Activated CD4-positive, alpha-beta T cell treated with anti-CD3 and anti-CD28 coated beads for 36 hours (primary cell): ENCODE measurements at regions not wholly inside any gene's neighbourhood (a gene's known extent, or its start where the extent isn't known, plus 50 kb on each side); places are given as distances from the start of the nearest gene placed in this dataset.

Experiments
- ATAC-seq: fragments of 200-7000 bp; cut with Tn5 transposase; one replicate; pipeline ENCODE4 v1.10.0; 2021; ENCODE audit warnings: mild to moderate bottlenecking, moderate library complexity
- CTCF ChIA-PET: fragments of 350-600 bp; sonication (Branson Sonifier 250); formaldehyde crosslinking; loops from one replicate; lab custom pipeline; 2021; ENCODE audit warnings: antibody characterized with exemption; lab: Charles Lee
- POLR2A ChIA-PET: fragments of 350-600 bp; sonication (Branson Sonifier 250); formaldehyde crosslinking; loops from one replicate; lab custom pipeline; 2021; ENCODE audit warnings: antibody characterized with exemption, inconsistent platforms; lab: Charles Lee
- DNase-seq: peaks from one replicate; pipeline ENCODE4 v3.0.0-alpha.2; 2020
- H3K27ac Mint-ChIP-seq: one replicate; pipeline ENCODE4 v1.8.0; 2021; ENCODE audit warnings: mixed read lengths
- H3K27me3 Mint-ChIP-seq: one replicate; pipeline ENCODE4 v1.8.0; 2021; ENCODE audit warnings: mixed read lengths
- H3K36me3 Mint-ChIP-seq: one replicate; pipeline ENCODE4 v1.8.0; 2021; ENCODE audit warnings: low read depth, mixed read lengths
- H3K4me1 Mint-ChIP-seq: one replicate; pipeline ENCODE4 v1.8.0; 2021; ENCODE audit warnings: mixed read lengths
- H3K4me3 Mint-ChIP-seq: one replicate; pipeline ENCODE4 v1.8.0; 2021; ENCODE audit warnings: mild to moderate bottlenecking, moderate library complexity, mixed read lengths
- H3K9me3 Mint-ChIP-seq: one replicate; pipeline ENCODE4 v1.8.0; 2021; ENCODE audit warnings: low read depth, mixed read lengths
- intact Hi-C, 2 experiments: fragments of 100-400 bp; cut with DNase I in 1 of 2; cut with micrococcal nuclease in 1 of 2; formaldehyde crosslinking; loops; one replicate each; pipeline versions ENCODE4 v1.14.2 to v1.15.1; 2022 to 2024; cut with DNase I, micrococcal nuclease

DNA sequence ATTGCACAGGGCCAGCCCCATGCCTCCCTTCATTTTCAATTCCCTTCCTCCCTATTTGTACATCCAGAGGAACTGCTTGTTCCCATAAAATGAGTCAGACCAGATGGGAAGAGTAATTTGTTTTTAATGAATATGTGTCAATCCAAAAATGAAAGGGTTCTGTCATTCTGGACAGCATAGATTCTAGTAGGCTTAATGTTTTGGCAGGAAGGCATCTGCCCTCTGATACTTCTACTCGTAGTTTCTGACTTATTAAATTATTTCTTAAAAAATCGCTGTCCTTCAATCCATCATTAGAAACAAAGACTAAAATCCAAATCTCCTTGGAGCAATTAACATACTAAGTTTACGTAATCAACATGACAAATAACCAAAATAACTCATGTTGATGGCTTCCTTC lies 665.5 kb downstream of the TENT5A start:
- no peak for DNase-seq
- POLR2A ChIA-PET: no interaction called here
- Mint-ChIP-seq H3K9me3 (no peaks in the 10 kb centered on the region), H3K27me3 (no peaks in the 10 kb centered on the region), H3K4me1 (no peaks in the 10 kb centered on the region), H3K36me3 (no peaks in the 10 kb centered on the region), H3K4me3 (no peak overlapping the region), H3K27ac (no peak overlapping the region)
- no peak for ATAC-seq
- intact Hi-C loops: no loop called here
- CTCF ChIA-PET: no interaction called here

DNA sequence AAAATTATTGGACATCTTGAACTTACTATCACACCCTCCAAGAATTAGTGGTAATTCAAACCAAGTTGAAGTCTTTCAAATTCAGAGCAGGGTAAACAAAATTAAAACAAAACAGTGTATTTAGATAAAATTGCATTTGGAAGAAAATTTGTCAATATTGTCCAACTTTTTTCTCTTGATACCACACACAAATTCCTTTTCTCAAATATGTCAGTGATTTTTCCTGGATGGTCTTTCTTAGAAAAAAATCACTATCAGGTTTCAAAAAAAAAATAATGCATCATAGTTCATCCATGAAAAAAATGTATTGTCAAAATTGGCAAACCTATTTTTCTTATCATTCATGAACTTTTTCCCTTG lies 667.1 kb downstream of the TENT5A start:
- ATAC-seq: no peak
- Mint-ChIP-seq H3K27ac (no peak overlapping the region), H3K9me3 (no peaks in the 10 kb centered on the region), H3K36me3 (no peaks in the 10 kb centered on the region), H3K4me3 (no peak overlapping the region), H3K4me1 (no peaks in the 10 kb centered on the region), H3K27me3 (no peaks in the 10 kb centered on the region)
- intact Hi-C loops: no loop called here
- POLR2A ChIA-PET: no interaction called here
- CTCF ChIA-PET: no interaction called here
- no peak for DNase-seq

DNA sequence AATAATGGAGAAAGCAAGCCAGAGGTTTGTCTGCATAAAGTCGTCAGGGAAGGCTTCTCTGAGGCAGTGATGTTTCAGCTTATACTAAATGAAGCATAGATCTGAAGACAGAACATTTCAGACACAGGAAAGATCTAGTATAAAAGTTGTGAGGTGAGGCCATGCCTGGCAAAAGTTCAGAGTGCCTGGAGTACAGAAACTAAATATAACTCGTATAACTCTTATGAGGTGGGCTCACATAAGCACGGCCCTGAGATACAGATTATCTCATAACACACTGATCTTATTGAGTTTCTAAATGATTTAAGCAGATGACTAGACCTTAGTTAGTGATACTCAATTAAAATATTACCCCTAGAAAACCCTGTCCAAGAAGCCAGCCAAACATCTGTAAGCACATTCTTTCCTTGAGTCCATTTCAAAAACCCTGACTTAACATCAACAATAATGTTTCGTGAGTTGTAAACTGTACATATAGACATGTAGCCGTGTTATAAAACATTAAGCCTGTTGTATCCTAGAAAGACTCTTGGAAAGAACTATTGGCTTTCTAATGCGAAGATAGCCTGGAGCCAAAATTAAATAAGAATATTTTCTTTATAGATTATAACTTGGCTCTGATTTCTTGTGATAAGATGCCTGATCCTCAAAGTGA lies 667.6 kb downstream of the TENT5A start:
- DNase-seq: no peak
- Mint-ChIP-seq H3K4me3 (no peak overlapping the region), H3K9me3 (no peaks in the 10 kb centered on the region), H3K27ac (no peak overlapping the region), H3K4me1 (no peaks in the 10 kb centered on the region), H3K36me3 (no peaks in the 10 kb centered on the region), H3K27me3 (no peaks in the 10 kb centered on the region)
- no peak for ATAC-seq
- POLR2A ChIA-PET: no interaction called here
- intact Hi-C loops: no loop called here
- CTCF ChIA-PET: no interaction called here

DNA sequence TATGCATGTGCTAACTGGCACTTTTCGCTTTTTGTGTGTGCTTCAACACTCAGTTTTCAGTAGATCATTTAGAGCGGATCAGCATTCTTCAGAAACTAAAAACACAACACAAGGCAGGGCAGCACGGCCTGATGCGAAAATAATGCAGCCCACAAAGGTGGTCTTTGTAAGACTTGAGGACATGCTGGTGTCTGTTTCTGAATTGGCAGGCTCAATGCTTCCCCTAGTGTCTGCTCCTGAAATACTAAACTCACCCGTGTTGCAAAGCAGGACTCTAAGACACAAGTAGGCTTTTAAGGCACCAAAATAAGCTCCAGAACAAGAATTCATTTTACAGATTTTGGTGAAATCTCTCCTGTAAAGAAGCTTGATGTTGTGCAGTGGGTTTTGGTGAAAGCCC lies 676.5 kb downstream of the TENT5A start:
- Mint-ChIP-seq H3K9me3 (peaks cover 5% of the 10 kb centered on the region), H3K27ac (no peak overlapping the region), H3K4me3 (no peak overlapping the region), H3K36me3 (no peaks in the 10 kb centered on the region), H3K27me3 (no peaks in the 10 kb centered on the region), H3K4me1 (no peaks in the 10 kb centered on the region)
- ATAC-seq: no peak
- ChIA-PET POLR2A (no interaction called here), CTCF (interaction anchor here (1.1 to 1.3 kb wide), 2 partner anchors 15 to 30 kb away, joined by 3 read pairs; no protein-coding TSS in a partner anchor)
- intact Hi-C loops: no loop called here
- no peak for DNase-seq

DNA sequence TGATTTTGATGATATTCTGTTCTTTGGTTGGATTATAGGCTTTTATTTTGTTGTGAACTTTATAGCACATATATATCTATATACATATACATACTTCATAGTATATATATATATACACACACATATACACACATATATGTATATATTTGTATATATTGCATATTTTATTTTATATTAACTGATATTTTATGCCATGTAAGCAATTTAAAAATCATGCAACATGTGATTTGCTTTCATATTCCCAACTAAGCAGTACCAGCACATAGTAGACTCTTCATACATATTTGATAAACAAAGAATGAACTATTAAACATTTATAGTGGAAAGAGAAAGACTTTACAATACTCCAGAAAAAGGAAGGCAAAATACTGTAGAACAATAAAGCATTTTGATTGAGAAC lies 679.2 kb downstream of the TENT5A start:
- DNase-seq: no peak
- H3K4me1 Mint-ChIP-seq: no peaks in the 10 kb centered on the region
- H3K27me3 Mint-ChIP-seq: no peaks in the 10 kb centered on the region
- intact Hi-C loops: no loop called here
- H3K9me3 Mint-ChIP-seq: peaks cover 6% of the 10 kb centered on the region
- POLR2A ChIA-PET: no interaction called here
- ATAC-seq: no peak
- H3K4me3 Mint-ChIP-seq: no peak overlapping the region
- no peak overlapping the region for H3K27ac Mint-ChIP-seq
- H3K36me3 Mint-ChIP-seq: no peaks in the 10 kb centered on the region
- CTCF ChIA-PET: no interaction called here

DNA sequence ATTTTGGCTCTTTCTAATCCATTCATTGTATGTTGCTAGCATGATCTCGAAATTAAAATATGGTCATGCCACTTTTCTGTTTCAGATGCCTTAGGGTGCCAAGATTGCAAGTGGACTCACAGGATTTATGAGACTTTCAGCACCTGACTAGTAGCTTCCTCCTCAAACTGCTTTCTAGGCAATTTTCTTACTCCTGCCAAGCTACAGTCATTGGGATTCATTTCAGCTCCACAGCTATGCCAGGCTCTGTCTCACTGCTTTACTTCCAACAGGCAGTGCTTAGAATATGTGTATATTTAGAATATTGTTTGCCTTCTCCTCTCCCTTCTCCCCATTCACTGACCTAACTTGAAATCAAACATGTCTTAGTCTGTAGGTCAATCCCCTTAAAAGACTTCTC lies 681.4 kb downstream of the TENT5A start:
- DNase-seq: no peak
- POLR2A ChIA-PET: no interaction called here
- Mint-ChIP-seq H3K4me3 (no peak overlapping the region), H3K27me3 (no peaks in the 10 kb centered on the region), H3K27ac (no peak overlapping the region), H3K4me1 (no peaks in the 10 kb centered on the region), H3K9me3 (peaks cover 6% of the 10 kb centered on the region), H3K36me3 (no peaks in the 10 kb centered on the region)
- ATAC-seq: no peak
- intact Hi-C loops: no loop called here
- CTCF ChIA-PET: no interaction called here

DNA sequence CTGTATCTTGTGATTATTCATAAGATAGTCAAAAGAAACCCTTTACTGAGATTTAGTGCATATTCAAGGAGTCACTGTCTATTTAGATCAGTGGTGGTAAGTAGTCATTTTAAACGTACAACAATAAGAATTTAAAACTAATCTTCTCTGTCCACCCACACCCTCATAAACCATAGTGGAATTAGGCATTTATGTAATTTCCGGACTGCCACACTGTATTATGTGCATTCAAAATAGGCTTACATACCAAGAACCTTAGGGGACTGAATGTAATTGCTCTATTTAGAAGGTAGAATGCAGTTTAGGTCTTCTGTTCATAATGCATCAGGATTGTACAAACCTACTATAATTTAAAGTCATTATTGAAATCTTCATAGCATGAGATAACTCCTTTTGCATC lies 685.4 kb downstream of the TENT5A start:
- no peak overlapping the region for H3K27ac Mint-ChIP-seq
- H3K27me3 Mint-ChIP-seq: no peaks in the 10 kb centered on the region
- no peaks in the 10 kb centered on the region for H3K36me3 Mint-ChIP-seq
- no peak for ATAC-seq
- ChIA-PET CTCF (no interaction called here), POLR2A (no interaction called here)
- peaks cover 2% of the 10 kb centered on the region for H3K9me3 Mint-ChIP-seq
- DNase-seq: no peak
- no peak overlapping the region for H3K4me3 Mint-ChIP-seq
- no peaks in the 10 kb centered on the region for H3K4me1 Mint-ChIP-seq
- intact Hi-C loops: no loop called here

DNA sequence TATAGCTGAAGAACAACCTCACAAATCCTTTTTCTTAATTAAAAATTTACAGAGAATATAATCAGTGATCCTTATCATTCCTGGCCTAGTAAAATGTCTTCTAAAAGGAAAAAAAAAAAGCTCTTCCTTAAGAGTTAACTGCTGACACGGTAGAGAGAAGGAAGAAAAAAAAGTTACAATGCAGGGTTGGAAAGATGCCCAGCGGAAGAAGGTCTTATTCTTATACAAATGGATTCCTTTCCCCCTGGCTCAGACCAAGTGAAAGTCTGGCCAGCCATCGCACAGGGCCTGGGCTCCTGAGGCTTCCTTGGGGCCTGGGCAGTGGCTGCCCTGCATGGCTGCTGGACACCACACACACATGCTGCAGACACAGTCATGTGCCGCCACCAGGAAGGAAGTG lies 688.6 kb downstream of the TENT5A start:
- ATAC-seq (no peak), DNase-seq (no peak)
- H3K27me3 Mint-ChIP-seq: no peaks in the 10 kb centered on the region
- H3K9me3 Mint-ChIP-seq: no peaks in the 10 kb centered on the region
- H3K4me1 Mint-ChIP-seq: no peaks in the 10 kb centered on the region
- H3K4me3 Mint-ChIP-seq: no peak overlapping the region
- H3K27ac Mint-ChIP-seq: no peak overlapping the region
- ChIA-PET CTCF (no interaction called here), POLR2A (no interaction called here)
- H3K36me3 Mint-ChIP-seq: no peaks in the 10 kb centered on the region
- intact Hi-C loops: no loop called here

DNA sequence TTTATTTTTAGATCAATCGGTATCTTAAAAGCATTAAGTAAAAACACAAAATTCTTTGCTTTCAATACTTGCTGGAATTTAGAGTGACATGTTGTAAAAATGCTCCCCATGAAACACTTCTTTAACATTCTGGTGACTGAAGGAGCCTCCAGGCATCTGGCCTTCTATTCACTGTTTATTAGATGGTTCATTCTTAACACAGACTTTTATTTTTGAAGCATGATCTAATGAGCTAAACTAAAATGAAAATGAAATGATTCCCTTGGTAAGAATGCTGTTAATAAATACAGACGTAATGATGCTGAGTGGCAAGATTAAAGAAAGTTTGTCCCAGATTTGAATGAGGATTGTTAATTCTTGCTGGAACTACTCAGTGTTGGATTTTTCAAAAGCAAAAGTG lies 698.4 kb downstream of the TENT5A start:
- DNase-seq: no peak
- ATAC-seq: no peak
- ChIA-PET POLR2A (no interaction called here), CTCF (no interaction called here)
- H3K4me3 Mint-ChIP-seq: no peak overlapping the region
- no peaks in the 10 kb centered on the region for H3K36me3 Mint-ChIP-seq
- H3K4me1 Mint-ChIP-seq: no peaks in the 10 kb centered on the region
- H3K27me3 Mint-ChIP-seq: no peaks in the 10 kb centered on the region
- no peaks in the 10 kb centered on the region for H3K9me3 Mint-ChIP-seq
- intact Hi-C loops: no loop called here
- H3K27ac Mint-ChIP-seq: no peak overlapping the region

DNA sequence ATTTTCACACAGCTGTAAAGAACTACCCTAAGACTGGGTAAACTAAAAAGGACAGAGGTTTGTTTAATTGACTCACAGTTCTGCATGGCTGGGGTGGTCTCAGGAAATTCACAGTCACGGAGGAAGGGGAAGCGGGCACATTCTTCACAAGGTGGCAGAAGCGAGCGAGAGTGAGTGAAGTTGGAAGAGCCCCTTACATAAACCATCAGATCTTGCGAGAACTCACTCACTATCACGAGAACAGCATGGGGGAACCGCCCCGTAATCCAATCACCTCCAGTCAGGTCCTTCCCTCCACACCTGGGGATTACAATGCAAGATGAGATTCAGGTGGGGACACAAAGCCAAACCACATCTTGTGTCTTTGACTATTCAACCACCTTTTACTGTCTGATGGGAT lies 700.5 kb downstream of the TENT5A start:
- Mint-ChIP-seq H3K27me3 (no peaks in the 10 kb centered on the region), H3K27ac (no peak overlapping the region), H3K9me3 (no peaks in the 10 kb centered on the region), H3K4me1 (no peaks in the 10 kb centered on the region), H3K36me3 (no peaks in the 10 kb centered on the region), H3K4me3 (no peak overlapping the region)
- no peak for DNase-seq
- ATAC-seq: no peak
- CTCF ChIA-PET: no interaction called here
- intact Hi-C loops: no loop called here
- POLR2A ChIA-PET: no interaction called here

DNA sequence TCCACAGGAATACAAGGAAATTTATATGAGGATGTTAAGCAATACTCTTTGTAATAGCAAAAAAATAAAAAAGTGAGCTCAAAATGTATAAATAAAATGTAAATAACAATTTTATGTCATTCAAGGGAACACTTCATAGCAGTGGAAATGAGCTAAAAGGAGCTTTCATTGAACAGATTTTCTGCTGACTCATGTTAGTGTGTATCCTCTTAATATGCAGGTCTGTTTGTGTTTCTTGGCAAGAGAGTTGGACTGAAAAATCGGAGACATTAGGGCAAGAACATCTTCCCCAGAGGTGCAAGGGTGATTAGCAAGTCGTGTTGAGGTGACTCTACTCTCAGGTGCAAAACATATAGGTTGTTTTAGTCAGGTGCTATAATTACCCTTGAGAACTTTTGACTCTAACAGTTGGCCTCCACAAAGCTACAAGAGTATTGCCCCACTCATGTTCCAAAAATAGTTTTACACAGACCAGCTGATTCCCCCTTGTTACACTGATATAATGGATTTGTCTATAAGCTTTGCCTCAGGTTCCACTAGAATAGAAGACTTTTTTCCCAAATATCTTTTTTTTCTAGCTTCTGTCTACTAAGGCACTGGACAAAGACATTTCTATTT lies 702.9 kb downstream of the TENT5A start:
- Mint-ChIP-seq H3K4me1 (no peaks in the 10 kb centered on the region), H3K27me3 (no peaks in the 10 kb centered on the region)
- intact Hi-C loops: no loop called here

DNA sequence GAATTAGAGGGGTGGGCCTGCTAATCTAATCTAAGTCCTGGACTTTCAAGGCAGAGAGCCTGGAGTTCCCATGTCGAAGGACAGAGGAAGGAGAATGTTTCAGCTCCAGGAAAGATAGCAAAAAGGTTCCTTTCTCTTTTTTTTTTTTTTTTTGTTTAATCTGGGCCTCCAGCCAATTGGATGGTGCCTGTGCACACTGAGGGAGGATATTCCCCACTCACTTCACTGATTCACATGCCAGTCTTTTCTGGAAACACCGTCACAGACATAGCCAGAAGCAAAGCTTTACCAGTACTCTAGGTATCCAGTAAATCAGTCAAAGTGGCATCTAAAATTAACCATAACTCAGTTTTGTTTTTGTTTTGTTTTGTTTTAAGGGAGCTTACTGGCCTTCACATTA lies 721.1 kb downstream of the TENT5A start:
- POLR2A ChIA-PET: no interaction called here
- no peak for ATAC-seq
- intact Hi-C loops: no loop called here

More for the DNA sequence above, 702.9 kb downstream of the TENT5A start:
- no peaks in the 10 kb centered on the region for H3K36me3 Mint-ChIP-seq
- H3K9me3 Mint-ChIP-seq: no peaks in the 10 kb centered on the region
- ChIA-PET CTCF (no interaction called here), POLR2A (no interaction called here)
- DNase-seq (no peak), ATAC-seq (no peak)
- no peak overlapping the region for H3K27ac Mint-ChIP-seq
- H3K4me3 Mint-ChIP-seq: no peak overlapping the region

More for the DNA sequence above, 721.1 kb downstream of the TENT5A start:
- no peak for DNase-seq
- CTCF ChIA-PET: no interaction called here
- no peak overlapping the region for H3K27ac Mint-ChIP-seq
- no peaks in the 10 kb centered on the region for H3K36me3 Mint-ChIP-seq
- H3K9me3 Mint-ChIP-seq: peaks cover 2% of the 10 kb centered on the region
- no peaks in the 10 kb centered on the region for H3K4me1 Mint-ChIP-seq
- no peaks in the 10 kb centered on the region for H3K27me3 Mint-ChIP-seq
- no peak overlapping the region for H3K4me3 Mint-ChIP-seq
